ENCODE measurements at regions not wholly inside any gene's neighbourhood (a gene's known extent, or its start where the extent isn't known, plus 50 kb on each side); places are given as distances from the start of the nearest gene placed in this dataset.

DNA sequence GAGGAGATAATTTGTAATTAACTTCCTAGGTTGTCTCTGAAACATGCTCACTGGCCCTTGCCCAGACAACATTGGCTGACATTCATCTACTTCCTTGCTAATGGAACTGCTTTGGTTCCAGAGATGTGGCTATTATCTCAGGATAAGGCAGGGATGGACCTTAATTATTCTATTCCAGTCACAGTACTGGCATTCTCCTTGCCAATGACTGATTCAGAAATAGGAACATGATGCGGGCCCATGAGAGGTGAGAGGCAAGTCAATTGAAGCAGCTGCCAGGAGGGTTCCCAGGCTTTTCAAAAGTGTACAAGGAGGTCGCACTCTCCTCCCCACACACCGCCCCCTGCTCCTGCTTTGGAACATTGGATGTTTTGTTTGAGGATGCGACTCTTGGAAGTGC is 109.6 kb upstream of the DGKB start:
- no peaks in the 10 kb centered on the region for H3K36me3 ChIP-seq (ENCODE audit: control insufficient read depth, insufficient read depth, low read length)
- H3K14ac ChIP-seq (replicated peaks; ENCODE audit: low read depth, low read length): no peak overlapping the region
- H3K56ac ChIP-seq (ENCODE audit: extremely low read depth, insufficient read depth, low read length): no peak overlapping the region
- no peak overlapping the region for H4K91ac ChIP-seq (ENCODE audit: insufficient read depth, low read depth, low read length)
- H3K9ac ChIP-seq (ENCODE audit: low read depth, low read length): no peak overlapping the region
- H2BK120ac ChIP-seq (ENCODE audit: low read depth, low read length): no peak overlapping the region
- no peaks in the 10 kb centered on the region for H3K27me3 ChIP-seq (ENCODE audit: control insufficient read depth, insufficient read depth, low read length)
- no TSS peak for BruUV-seq (replicated peaks)
- no peak for ATAC-seq (ENCODE audit: low read depth)
- H2AK9ac ChIP-seq (replicated peaks; ENCODE audit: low read depth, low read length, poor library complexity): no peak overlapping the region
- no peak overlapping the region for H3K4me2 ChIP-seq (ENCODE audit: low read depth, low read length)
- no peak overlapping the region for H2BK20ac ChIP-seq (ENCODE audit: low read depth, low read length)
- dilution Hi-C loops (cut with HindIII; ENCODE audit: low sequenced_read_pairs, unreplicated experiment) (no loop called here), intact Hi-C loops (cut with micrococcal nuclease) (no loop called here), in situ Hi-C loops (cut with MboI; ENCODE audit: low sequenced_read_pairs) (loop anchor here (5.0 kb wide), 1 partner anchor 295 kb away; no protein-coding TSS in a partner anchor)
- H3K18ac ChIP-seq (ENCODE audit: low read depth, low read length): no peak overlapping the region
- DNase-seq: no peak
- H2AFZ ChIP-seq (replicated peaks; ENCODE audit: low read length, poor library complexity): no peak overlapping the region
- no peak overlapping the region for H3K27ac ChIP-seq (ENCODE audit: insufficient read depth, low read length)
- ChIA-PET POLR2A (ENCODE audit: unreplicated experiment) (no interaction called here), CTCF (no interaction called here)
- no peak overlapping the region for H4K8ac ChIP-seq (ENCODE audit: low read depth in 2 of 2, low read length in 2 of 2)
- H2AK5ac ChIP-seq (ENCODE audit: low read depth, low read length): no peak overlapping the region
- H3K4me3 ChIP-seq (ENCODE audit: insufficient read depth, low read depth, low read length): no peak overlapping the region
- no peak overlapping the region for H3K4ac ChIP-seq (ENCODE audit: low read depth, low read length)
- H2BK5ac ChIP-seq (ENCODE audit: low read depth, low read length, poor library complexity, severe bottlenecking): no peak overlapping the region
- H4K5ac ChIP-seq (ENCODE audit: low read depth, low read length): no peak overlapping the region
- no peaks in the 10 kb centered on the region for H3K79me1 ChIP-seq (ENCODE audit: low read depth in 1 of 2, low read length in 2 of 2)
- TF ChIP-seq, protein P1, sequence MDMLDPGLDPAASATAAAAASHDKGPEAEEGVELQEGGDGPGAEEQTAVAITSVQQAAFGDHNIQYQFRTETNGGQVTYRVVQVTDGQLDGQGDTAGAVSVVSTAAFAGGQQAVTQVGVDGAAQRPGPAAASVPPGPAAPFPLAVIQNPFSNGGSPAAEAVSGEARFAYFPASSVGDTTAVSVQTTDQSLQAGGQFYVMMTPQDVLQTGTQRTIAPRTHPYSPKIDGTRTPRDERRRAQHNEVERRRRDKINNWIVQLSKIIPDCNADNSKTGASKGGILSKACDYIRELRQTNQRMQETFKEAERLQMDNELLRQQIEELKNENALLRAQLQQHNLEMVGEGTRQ (IDR thresholded peaks at IDR 0.05; ENCODE audit: low read depth, low read length): no peak
- TF ChIP-seq RFX5 (IDR thresholded peaks at IDR 0.05; ENCODE audit: low read depth, low read length) (no peak), POLR2A (IDR thresholded peaks at IDR 0.05; ENCODE audit: low read depth, low read length) (no peak), MXI1 (IDR thresholded peaks at IDR 0.05; ENCODE audit: borderline replicate concordance, low read depth, low read length) (no peak), CEBPB (IDR thresholded peaks at IDR 0.05; ENCODE audit: low read depth, low read length) (no peak), FOS (IDR thresholded peaks at IDR 0.05; ENCODE audit: low read depth, low read length) (no peak), RCOR1 (IDR thresholded peaks at IDR 0.05; ENCODE audit: insufficient replicate concordance, low read length) (no peak), BHLHE40 (IDR thresholded peaks at IDR 0.05; ENCODE audit: low read depth, low read length) (no peak), SMC3 (IDR thresholded peaks at IDR 0.05; ENCODE audit: low read depth, low read length) (no peak), NFE2L2 (IDR thresholded peaks at IDR 0.05; ENCODE audit: low read depth, low read length) (no peak), RAD21 (IDR thresholded peaks at IDR 0.05; ENCODE audit: low read length) (no peak), MAFK (IDR thresholded peaks at IDR 0.05; ENCODE audit: low read depth, low read length) (no peak)
- TF ChIP-seq, protein P2, sequence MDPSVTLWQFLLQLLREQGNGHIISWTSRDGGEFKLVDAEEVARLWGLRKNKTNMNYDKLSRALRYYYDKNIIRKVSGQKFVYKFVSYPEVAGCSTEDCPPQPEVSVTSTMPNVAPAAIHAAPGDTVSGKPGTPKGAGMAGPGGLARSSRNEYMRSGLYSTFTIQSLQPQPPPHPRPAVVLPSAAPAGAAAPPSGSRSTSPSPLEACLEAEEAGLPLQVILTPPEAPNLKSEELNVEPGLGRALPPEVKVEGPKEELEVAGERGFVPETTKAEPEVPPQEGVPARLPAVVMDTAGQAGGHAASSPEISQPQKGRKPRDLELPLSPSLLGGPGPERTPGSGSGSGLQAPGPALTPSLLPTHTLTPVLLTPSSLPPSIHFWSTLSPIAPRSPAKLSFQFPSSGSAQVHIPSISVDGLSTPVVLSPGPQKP (IDR thresholded peaks at IDR 0.05; ENCODE audit: borderline replicate concordance, low read depth, low read length): no peak
- H3K9me1 ChIP-seq (ENCODE audit: insufficient read depth, low read length): no peaks in the 10 kb centered on the region
- no peaks in the 10 kb centered on the region for H3K4me1 ChIP-seq (ENCODE audit: control insufficient read depth, insufficient read depth, low read length)
- H3K9me3 ChIP-seq (ENCODE audit: control insufficient read depth, insufficient read depth, low read length): no peaks in the 10 kb centered on the region
- no peak overlapping the region for H2BK15ac ChIP-seq (ENCODE audit: low read depth, low read length)
- no peak overlapping the region for H3K23ac ChIP-seq (ENCODE audit: low read depth, low read length)
- no peaks in the 10 kb centered on the region for H4K20me1 ChIP-seq (ENCODE audit: insufficient read depth, low read length)
- WGBS, 2 experiments (ENCODE audit: extremely low coverage in 2 of 2, insufficient read length in 1 of 2): no CpG with 5 or more reads among the region's 4 CpGs

Data from IMR-90 (cell line).